H1 (cell line): ENCODE measurements at regions not wholly inside any gene's neighbourhood (a gene's known extent, or its start where the extent isn't known, plus 50 kb on each side); places are given as distances from the start of the nearest gene placed in this dataset.

Experiments
- ASH2L ChIP-seq: fragments of 200-600, 300-600 bp; sonication (generic); IDR thresholded peaks from one replicate; pipeline ENCODE4 v1.7.1; 2017; ENCODE audit warnings: low read length
- KDM5A ChIP-seq: fragments of 200-600 bp; IDR thresholded peaks from 2 replicates; pipeline ENCODE4 v1.7.1; 2012; ENCODE audit warnings: mild to moderate bottlenecking, low read length, inconsistent platforms, mixed read lengths
- POU5F1 ChIP-seq: IDR thresholded peaks from 2 replicates; pipeline ENCODE4 v1.6.1; 2011; ENCODE audit warnings: low read depth, mild to moderate bottlenecking, low read length, moderate library complexity
- SUZ12 ChIP-seq: fragments of 200-600 bp; sonication (generic); IDR thresholded peaks from 2 replicates; pipeline ENCODE4 v1.6.1; 2012; ENCODE audit warnings: mild to moderate bottlenecking, inconsistent platforms, low read length, moderate library complexity, mixed read lengths

DNA sequence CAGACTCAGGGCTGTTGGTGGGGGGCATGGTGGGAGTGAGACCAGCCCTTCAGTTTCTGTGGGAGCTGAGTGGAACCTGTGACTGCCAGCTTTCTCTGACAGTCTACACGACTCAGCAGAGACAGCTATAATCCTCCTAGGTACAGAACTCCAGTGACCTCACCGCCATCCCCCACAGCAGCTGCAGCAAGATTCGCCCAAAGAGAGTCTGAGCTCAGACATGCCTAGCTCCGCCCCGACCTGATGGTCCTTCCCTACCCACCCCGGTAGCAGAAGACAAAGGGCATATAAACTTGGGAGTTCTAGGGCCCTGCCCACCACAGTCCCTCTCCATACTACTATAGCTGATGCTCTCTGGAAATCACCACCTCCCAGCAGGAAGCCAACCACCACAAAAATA is 500.1 kb downstream of the ETV1 start (continued):
- no peak for TF ChIP-seq ASH2L
- no peak for TF ChIP-seq KDM5A
- TF ChIP-seq POU5F1: no peak
- TF ChIP-seq SUZ12: no peak
- TF ChIP-seq, all 59 proteins: peak for 0
